Sciatic nerve (tissue), 2 donors: ENCODE measurements at regions not wholly inside any gene's neighbourhood (a gene's known extent, or its start where the extent isn't known, plus 50 kb on each side); places are given as distances from the start of the nearest gene placed in this dataset.
A peak's percentile ranks its signal among the peaks of the same experiment; 100 is the strongest.

Experiments used
- ATAC-seq: fragments of 200-7000 bp; cut with Tn5 transposase; one replicate; pipeline ENCODE4 v1.9.1; 2020; ENCODE audit warnings: mild to moderate bottlenecking, moderate library complexity
- DNase-seq: peaks from one replicate; pipeline ENCODE4 v3.0.0-alpha.2; 2020; ENCODE audit warnings: low spot score
- intact Hi-C: fragments of 100-400 bp; cut with DNase I; formaldehyde crosslinking; loops from one replicate; pipeline ENCODE4 v1.14.2; 2022
- donor health status: DM: no; HTN: no; CAD: no.
- donor health status: DM: no; HTN: no; CAD: no.

- intact Hi-C loops, result no loop called here
- ATAC-seq, result peak; percentile 66
Measured at GRCh38 chr17:72576289-72576759, 455.5 kb downstream of the SOX9 start.

GRCh38 chr17:72578817-72579470 lies 458.1 kb downstream of the SOX9 start:
- ATAC-seq (no peak), DNase-seq (no peak)
- intact Hi-C loops, result no loop called here

More at GRCh38 chr17:72576289-72576759, 455.5 kb downstream of the SOX9 start:
- no peak for DNase-seq

DNA sequence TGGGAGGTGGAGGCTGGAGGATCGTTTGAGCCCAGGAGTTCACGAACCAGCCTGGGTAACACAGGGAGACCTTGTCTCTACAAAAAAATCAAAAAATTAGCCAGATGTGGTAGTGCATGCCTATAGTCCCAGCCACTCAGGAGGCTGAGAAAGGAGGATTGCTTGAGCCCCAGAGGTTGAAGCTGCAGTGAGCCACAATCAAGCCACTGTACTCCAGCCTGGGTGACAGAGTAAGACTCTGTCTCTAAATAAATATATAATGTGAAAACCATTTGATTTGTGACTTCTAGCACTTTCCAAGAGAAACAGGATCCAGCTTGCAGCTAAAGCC lies 459.1 kb downstream of the SOX9 start:
- intact Hi-C loops, result no loop called here
- no peak for ATAC-seq
- no peak for DNase-seq

DNA sequence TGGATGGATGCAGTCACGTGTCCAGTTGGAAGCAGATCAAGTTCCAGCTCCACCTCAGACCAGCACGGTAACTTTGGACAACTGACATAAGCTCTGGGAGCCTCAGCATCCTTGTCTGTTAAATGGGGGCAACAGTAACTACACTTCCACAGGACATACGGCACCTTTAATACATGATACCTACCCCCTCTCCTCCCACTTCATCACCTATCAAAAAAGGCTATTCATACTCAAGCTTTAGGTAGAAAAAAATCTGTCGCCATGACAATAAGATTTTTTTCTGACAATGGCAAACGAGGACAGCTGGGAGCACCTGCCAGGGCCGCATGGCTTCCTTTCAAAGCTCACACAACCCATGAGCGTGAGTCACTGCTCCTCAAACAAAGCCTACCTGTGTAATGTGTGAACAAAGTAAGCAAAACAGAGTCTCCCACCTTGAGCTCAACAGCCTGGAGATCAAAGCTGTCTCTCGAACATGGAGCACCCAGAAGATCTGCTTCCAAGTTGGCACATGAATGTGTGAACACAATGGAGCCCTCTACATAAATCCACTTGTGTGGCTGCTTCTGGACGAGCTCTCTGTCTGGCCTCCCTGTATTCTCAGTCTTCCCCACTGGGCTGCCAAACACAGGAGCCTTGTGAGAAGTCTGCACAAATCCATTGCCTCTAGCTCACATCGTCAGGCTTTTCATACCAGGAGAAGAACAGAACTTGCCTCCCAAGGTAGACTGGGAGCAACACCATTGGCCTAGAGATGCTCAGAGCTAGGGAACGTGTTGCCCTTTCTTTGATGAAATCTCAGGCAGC lies 459.7 kb downstream of the SOX9 start:
- intact Hi-C loops, result no loop called here
- no peak for ATAC-seq
- no peak for DNase-seq

GRCh38 chr17:72587156-72587555 lies 466.3 kb downstream of the SOX9 start:
- ATAC-seq (no peak), DNase-seq (no peak)
- intact Hi-C loops, result no loop called here

- intact Hi-C loops, result no loop called here
- ATAC-seq (no peak), DNase-seq (no peak)
Measured at GRCh38 chr17:72587773-72588511, 467.1 kb downstream of the SOX9 start.

DNA sequence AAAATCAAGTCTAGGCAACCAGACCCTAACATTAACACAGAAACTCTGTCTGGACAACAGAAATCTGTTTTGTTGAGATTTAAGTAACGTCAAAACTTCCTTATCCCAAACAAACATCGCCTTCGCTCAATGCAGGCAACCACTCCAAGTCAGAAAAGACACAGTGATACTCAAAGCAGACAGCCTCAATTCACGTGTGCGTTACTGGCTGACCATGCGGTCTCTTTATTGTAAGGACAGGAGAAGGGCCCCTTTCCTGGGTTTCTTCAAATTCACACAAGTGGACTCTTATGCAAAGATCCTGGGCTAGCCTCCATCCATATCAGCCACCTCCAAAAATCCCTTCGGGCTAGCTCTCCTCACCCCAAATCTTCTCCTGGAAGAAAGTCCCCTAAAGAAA lies 467.7 kb downstream of the SOX9 start:
- ATAC-seq (no peak), DNase-seq (no peak)
- intact Hi-C loops, result no loop called here

DNA sequence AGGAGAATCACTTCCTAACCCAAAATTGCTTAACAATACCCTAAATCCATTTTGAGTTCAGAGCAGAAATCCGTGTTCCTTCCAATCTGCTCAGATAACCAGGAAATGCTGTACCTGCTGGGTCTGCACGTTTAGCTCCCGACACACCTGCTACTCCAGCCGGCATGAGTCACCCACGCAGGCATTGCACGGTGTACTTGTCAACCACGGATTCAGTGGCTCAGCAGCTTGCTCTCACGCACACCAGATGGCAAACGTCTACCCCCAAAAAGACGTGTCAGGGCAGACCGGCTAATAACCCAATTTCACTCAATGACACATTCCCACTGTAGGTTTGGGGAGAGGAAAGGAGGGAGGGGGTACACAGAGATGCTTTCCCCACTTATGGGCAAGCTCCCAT lies 468.1 kb downstream of the SOX9 start:
- DNase-seq (no peak), ATAC-seq (no peak)
- intact Hi-C loops, result no loop called here

GRCh38 chr17:72590382-72590781 lies 469.6 kb downstream of the SOX9 start:
- ATAC-seq, result no peak
- no peak for DNase-seq
- intact Hi-C loops, result no loop called here

DNA sequence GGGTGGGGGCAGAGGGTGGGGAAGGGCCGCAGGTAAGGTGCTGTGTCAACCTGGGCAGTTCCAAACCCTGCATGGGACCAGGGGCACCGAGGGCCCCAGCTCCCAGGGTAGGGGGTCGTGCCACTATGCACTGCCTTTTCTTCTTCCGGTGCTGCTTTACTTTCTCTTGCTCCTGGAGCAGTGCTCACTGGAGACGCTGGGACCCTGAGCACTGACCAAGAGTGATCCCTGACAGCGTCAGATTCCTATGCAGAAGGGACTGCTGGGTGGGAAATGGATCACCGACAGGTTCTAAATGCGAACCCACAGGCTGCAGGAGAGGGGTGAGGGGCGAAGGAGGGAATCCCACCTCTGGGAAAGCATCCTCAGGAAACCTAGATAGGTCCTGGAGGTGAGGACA lies 470.1 kb downstream of the SOX9 start:
- intact Hi-C loops, result no loop called here
- no peak for ATAC-seq
- no peak for DNase-seq

DNA sequence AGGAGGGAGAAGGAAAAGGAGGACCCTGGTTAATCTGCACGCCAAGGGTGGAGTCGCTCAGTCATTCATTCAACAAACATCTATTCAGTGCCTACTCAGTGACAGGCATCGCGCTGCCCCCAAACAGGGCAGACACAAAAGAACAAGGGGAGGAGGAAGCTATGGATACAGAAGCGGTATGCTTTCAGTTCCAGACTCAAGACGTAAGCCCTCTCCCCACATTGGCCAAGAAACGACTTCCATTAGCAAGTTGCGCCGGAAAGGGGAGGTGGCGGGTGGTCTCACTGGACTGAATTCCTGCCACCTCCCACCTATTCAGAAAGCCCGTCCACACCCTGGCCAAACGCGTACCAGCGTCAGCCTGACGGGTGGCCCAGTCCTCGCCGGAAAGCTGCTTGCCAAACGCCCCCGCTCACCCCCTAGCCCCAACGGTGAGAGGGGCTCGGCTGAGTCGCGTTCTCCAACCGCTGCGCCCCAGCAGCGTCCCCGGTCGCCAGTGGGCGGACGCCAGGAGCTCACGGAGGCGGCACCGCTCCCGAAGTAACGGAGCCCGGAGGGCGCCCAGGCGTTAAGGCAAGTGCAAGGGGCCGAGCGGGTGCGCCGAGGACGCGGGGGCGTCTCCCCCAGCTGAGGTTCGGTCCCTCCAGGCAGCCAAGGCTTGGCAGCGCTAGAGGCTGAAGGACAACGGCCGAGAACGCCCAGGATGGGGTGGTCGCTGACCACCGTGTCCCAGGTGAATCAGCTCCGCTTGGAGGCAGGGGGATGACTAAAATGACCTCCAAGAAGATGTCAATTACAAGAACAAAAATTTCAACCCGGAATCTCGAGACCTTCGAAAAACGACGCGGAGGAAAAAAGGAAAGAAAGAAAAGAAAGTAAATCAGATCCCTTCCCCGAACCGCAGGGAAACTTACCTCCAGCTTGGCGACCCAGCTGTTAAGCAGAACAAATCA lies 470.7 kb downstream of the SOX9 start:
- ATAC-seq, result peak; percentile 47
- intact Hi-C loops, result no loop called here
- DNase-seq, result no peak

- DNase-seq (peak; percentile 88), ATAC-seq (peak; percentile 95)
- intact Hi-C loops, result no loop called here
Measured at GRCh38 chr17:72592242-72592966, 471.6 kb downstream of the SOX9 start.

GRCh38 chr17:72592967-72593325 lies 472.1 kb downstream of the SOX9 start:
- intact Hi-C loops, result no loop called here
- ATAC-seq (no peak), DNase-seq (no peak)

- ATAC-seq, result no peak
- intact Hi-C loops, result no loop called here
- no peak for DNase-seq
Measured at GRCh38 chr17:72594248-72594647, 473.4 kb downstream of the SOX9 start.
